ENCODE measurements at regions not wholly inside any gene's neighbourhood (a gene's known extent, or its start where the extent isn't known, plus 50 kb on each side); places are given as distances from the start of the nearest gene placed in this dataset.

GRCh38 chr3:167887096-167887495 lies 151.6 kb downstream of the SERPINI1 start:
- TF ChIP-seq POLR2AphosphoS5 (IDR thresholded peaks at IDR 0.05): no peak
- no peak for TF ChIP-seq POLR2A (IDR thresholded peaks at IDR 0.05)
- TF ChIP-seq, protein P1, sequence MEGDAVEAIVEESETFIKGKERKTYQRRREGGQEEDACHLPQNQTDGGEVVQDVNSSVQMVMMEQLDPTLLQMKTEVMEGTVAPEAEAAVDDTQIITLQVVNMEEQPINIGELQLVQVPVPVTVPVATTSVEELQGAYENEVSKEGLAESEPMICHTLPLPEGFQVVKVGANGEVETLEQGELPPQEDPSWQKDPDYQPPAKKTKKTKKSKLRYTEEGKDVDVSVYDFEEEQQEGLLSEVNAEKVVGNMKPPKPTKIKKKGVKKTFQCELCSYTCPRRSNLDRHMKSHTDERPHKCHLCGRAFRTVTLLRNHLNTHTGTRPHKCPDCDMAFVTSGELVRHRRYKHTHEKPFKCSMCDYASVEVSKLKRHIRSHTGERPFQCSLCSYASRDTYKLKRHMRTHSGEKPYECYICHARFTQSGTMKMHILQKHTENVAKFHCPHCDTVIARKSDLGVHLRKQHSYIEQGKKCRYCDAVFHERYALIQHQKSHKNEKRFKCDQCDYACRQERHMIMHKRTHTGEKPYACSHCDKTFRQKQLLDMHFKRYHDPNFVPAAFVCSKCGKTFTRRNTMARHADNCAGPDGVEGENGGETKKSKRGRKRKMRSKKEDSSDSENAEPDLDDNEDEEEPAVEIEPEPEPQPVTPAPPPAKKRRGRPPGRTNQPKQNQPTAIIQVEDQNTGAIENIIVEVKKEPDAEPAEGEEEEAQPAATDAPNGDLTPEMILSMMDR (IDR thresholded peaks at IDR 0.05 in 8 of 11, conservative IDR thresholded peaks at IDR 0.05 in 3 of 11): no peak
- WGBS, 5 donors: 65 to 79% (median 73%) methylated on average over 1 of the region's 1 CpG
- intact Hi-C loops (cut with DNase I; ENCODE audit: low total_unique reads): loop anchor here (10.0 kb wide), 1 partner anchor 502 kb away; the partner anchor contains the start of gene ZBBX

DNA sequence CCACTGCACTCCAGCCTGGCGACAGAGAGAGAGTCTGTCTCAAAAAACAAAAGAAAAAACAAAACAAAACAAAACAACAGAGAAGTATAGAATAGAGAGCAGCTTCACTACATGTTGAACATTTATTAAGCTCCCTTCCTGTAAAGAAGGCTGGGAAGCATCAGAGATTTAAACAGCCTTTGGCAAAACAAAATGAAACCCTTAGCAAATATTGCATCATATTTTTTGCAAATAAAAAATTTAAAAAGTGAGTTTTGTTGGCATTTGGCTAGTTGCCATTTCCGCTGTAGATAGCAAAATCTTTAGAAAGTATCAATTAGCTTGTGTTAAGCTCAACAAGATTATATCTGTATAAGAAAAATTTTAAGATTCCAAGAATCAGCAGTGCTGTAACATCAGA lies 151.2 kb downstream of the SERPINI1 start:
- H3K4me3 ChIP-seq: no peak overlapping the region
- TF ChIP-seq POLR2A (IDR thresholded peaks at IDR 0.05): no peak
- no peak for TF ChIP-seq POLR2AphosphoS5 (IDR thresholded peaks at IDR 0.05)
- TF ChIP-seq, protein P1 (IDR thresholded peaks at IDR 0.05 in 8 of 11, conservative IDR thresholded peaks at IDR 0.05 in 3 of 11): no peak
- no peak overlapping the region for H3K27ac ChIP-seq
- 73 to 89% (median 86%) methylated on average over 2 of the region's 2 CpGs for WGBS, 5 donors
- no peaks in the 10 kb centered on the region for H3K9me3 ChIP-seq
- intact Hi-C loops (cut with DNase I; ENCODE audit: low total_unique reads): loop anchor here (10.0 kb wide), 1 partner anchor 502 kb away; the partner anchor contains the start of gene ZBBX
- DNase-seq: no peak
- H3K36me3 ChIP-seq: no peaks in the 10 kb centered on the region
- no peaks in the 10 kb centered on the region for H3K27me3 ChIP-seq (replicated peaks in 1 of 7)
- H3K4me1 ChIP-seq: peaks cover 0 to 8% (median 5%) of the 10 kb centered on the region in 6 donors

More at GRCh38 chr3:167887096-167887495, 151.6 kb downstream of the SERPINI1 start:
- H3K27ac ChIP-seq: no peak overlapping the region
- peaks cover 0 to 4% (median 1%) of the 10 kb centered on the region in 6 donors for H3K4me1 ChIP-seq
- H3K9me3 ChIP-seq: no peaks in the 10 kb centered on the region
- no peaks in the 10 kb centered on the region for H3K36me3 ChIP-seq
- no peak for DNase-seq
- H3K4me3 ChIP-seq: no peak overlapping the region
- H3K27me3 ChIP-seq (replicated peaks in 1 of 7): no peaks in the 10 kb centered on the region

DNA sequence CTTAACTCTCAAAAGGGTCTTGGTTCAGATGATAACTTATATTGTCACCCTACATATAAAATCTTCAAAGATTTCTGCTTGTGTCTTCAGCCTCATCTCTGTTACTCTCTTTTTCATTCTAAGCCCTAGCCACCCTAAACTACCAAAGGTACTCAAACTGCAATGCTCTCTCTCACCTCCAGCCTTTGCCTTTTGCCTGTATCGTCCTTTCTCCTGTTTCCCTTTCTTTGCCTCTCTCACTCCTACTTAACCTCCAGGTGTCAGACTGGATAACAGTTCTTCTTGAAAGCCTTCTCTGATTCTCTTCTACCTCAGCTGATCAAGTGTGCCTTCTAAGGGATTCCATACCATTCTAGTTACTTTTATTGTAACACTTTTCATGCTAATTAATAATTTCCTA lies 149.8 kb downstream of the SERPINI1 start:
- Histone ChIP-seq H3K4me1 (peaks cover 0 to 11% (median 6%) of the 10 kb centered on the region in 6 donors), H3K4me3 (no peak overlapping the region), H3K27me3 (replicated peaks in 1 of 7) (no peaks in the 10 kb centered on the region), H3K9me3 (no peaks in the 10 kb centered on the region), H3K36me3 (no peaks in the 10 kb centered on the region), H3K27ac (no peak overlapping the region)
- 63 to 91% (median 77%) methylated on average over 1 of the region's 1 CpG for WGBS, 5 donors
- TF ChIP-seq, protein P1 (IDR thresholded peaks at IDR 0.05 in 8 of 11, conservative IDR thresholded peaks at IDR 0.05 in 3 of 11): no peak
- TF ChIP-seq POLR2A (IDR thresholded peaks at IDR 0.05) (no peak), POLR2AphosphoS5 (IDR thresholded peaks at IDR 0.05) (no peak)
- intact Hi-C loops (cut with DNase I; ENCODE audit: low total_unique reads): loop anchor here (10.0 kb wide), 1 partner anchor 500 kb away; the partner anchor contains the start of gene ZBBX
- DNase-seq: no peak

GRCh38 chr3:167884481-167884880 lies 149.0 kb downstream of the SERPINI1 start:
- Histone ChIP-seq H3K4me1 (peaks cover 0 to 11% (median 6%) of the 10 kb centered on the region in 6 donors), H3K36me3 (no peaks in the 10 kb centered on the region), H3K27me3 (replicated peaks in 1 of 7) (no peaks in the 10 kb centered on the region), H3K4me3 (no peak overlapping the region), H3K9me3 (no peaks in the 10 kb centered on the region), H3K27ac (no peak overlapping the region)
- 85 to 94% (median 93%) methylated on average over 3 of the region's 3 CpGs for WGBS, 5 donors
- TF ChIP-seq POLR2A (IDR thresholded peaks at IDR 0.05) (no peak), POLR2AphosphoS5 (IDR thresholded peaks at IDR 0.05) (no peak)
- TF ChIP-seq, protein P1 (IDR thresholded peaks at IDR 0.05 in 8 of 11, conservative IDR thresholded peaks at IDR 0.05 in 3 of 11): no peak
- intact Hi-C loops (cut with DNase I; ENCODE audit: low total_unique reads): loop anchor here (10.0 kb wide), 1 partner anchor 500 kb away; the partner anchor contains the start of gene ZBBX
- DNase-seq: no peak

All from spleen (tissue), 11 donors.